ENCODE measurements at regions not wholly inside any gene's neighbourhood (a gene's known extent, or its start where the extent isn't known, plus 50 kb on each side); places are given as distances from the start of the nearest gene placed in this dataset.

GRCh38 chr5:5558638-5559527, 136.4 kb downstream of the ICE1 start:
- H3K4me3 ChIP-seq (ENCODE audit: low read depth, low read length), result no peak overlapping the region
- no peak for TF ChIP-seq CTCF (IDR thresholded peaks at IDR 0.05; ENCODE audit: insufficient read depth, low read length)
- no peak for DNase-seq (ENCODE audit: low read depth)

- DNase-seq (ENCODE audit: low read depth), result no peak
- no peak for TF ChIP-seq CTCF (IDR thresholded peaks at IDR 0.05; ENCODE audit: insufficient read depth, low read length)
- no peak overlapping the region for H3K4me3 ChIP-seq (ENCODE audit: low read depth, low read length)
Observed at GRCh38 chr5:5558102-5558501, 135.6 kb downstream of the ICE1 start.

- no peak overlapping the region for H3K4me3 ChIP-seq (ENCODE audit: low read depth, low read length)
- TF ChIP-seq CTCF (IDR thresholded peaks at IDR 0.05; ENCODE audit: insufficient read depth, low read length), result no peak
- no peak for DNase-seq (ENCODE audit: low read depth)
Observed at GRCh38 chr5:5551499-5551898, 129.0 kb downstream of the ICE1 start.

GRCh38 chr5:5546408-5546807, 123.9 kb downstream of the ICE1 start:
- H3K4me3 ChIP-seq (ENCODE audit: low read depth, low read length), result no peak overlapping the region
- no peak for TF ChIP-seq CTCF (IDR thresholded peaks at IDR 0.05; ENCODE audit: insufficient read depth, low read length)
- no peak for DNase-seq (ENCODE audit: low read depth)

GRCh38 chr5:5544094-5544663, 121.7 kb downstream of the ICE1 start:
- DNase-seq (ENCODE audit: low read depth), result no peak
- no peak overlapping the region for H3K4me3 ChIP-seq (ENCODE audit: low read depth, low read length)
- TF ChIP-seq CTCF (IDR thresholded peaks at IDR 0.05; ENCODE audit: insufficient read depth, low read length), result no peak

- no peak overlapping the region for H3K4me3 ChIP-seq (ENCODE audit: low read depth, low read length)
- DNase-seq (ENCODE audit: low read depth), result no peak
- TF ChIP-seq CTCF (IDR thresholded peaks at IDR 0.05; ENCODE audit: insufficient read depth, low read length), result no peak
Observed at GRCh38 chr5:5542654-5543053, 120.2 kb downstream of the ICE1 start.
